Neutrophil (primary cell): ENCODE measurements at regions not wholly inside any gene's neighbourhood (a gene's known extent, or its start where the extent isn't known, plus 50 kb on each side); places are given as distances from the start of the nearest gene placed in this dataset.
"Not testable (repeated sequence)": the region's sequence is repeated elsewhere in the genome, so short reads cannot be mapped to it uniquely, and the experiment has no call there.

Experiments used
- H3K27ac ChIP-seq: fragments of 200-600 bp; sonication (generic); 2 replicates; pipeline ENCODE4 v1.5.1; 2016; ENCODE audit warnings: mild to moderate bottlenecking, moderate library complexity
- H3K27me3 ChIP-seq: fragments of 200-600 bp; sonication (generic); 2 replicates; pipeline ENCODE4 v1.6.0; 2016; ENCODE audit warnings: mild to moderate bottlenecking
- H3K36me3 ChIP-seq: fragments of 200-600 bp; sonication (generic); 2 replicates; pipeline ENCODE4 v1.5.1; 2017
- H3K4me1 ChIP-seq, 2 experiments: fragments of 200-600 bp in 1 of 2; sonication (generic) in 1 of 2; 1 replicate in 1 of 2; 2 replicates in 1 of 2; pipeline versions ENCODE4 v1.5.1 to v1.6.1; 2013 to 2016; ENCODE audit warnings: low read depth in 1 of 2, low read length in 1 of 2, mild to moderate bottlenecking in 1 of 2, moderate library complexity in 1 of 2; ENCODE audit not compliant: control insufficient read depth in 1 of 2, insufficient read depth in 1 of 2
- H3K4me3 ChIP-seq, 2 experiments: fragments of 200-600 bp in 1 of 2; sonication (generic) in 1 of 2; 1 replicate in 1 of 2; 2 replicates in 1 of 2; pipeline ENCODE4 v1.5.1; 2013 to 2016; ENCODE audit warnings: low read depth in 1 of 2, low read length in 1 of 2, mild to moderate bottlenecking in 1 of 2, moderate library complexity in 1 of 2
- H3K9me3 ChIP-seq: fragments of 200-600 bp; sonication (generic); 2 replicates; pipeline ENCODE4 v1.5.1; 2016
- TF ChIP-seq, protein P1 (sequence below): fragments of 200-600 bp; sonication (generic); IDR thresholded peaks from 2 replicates; pipeline ENCODE4 v1.5.1; 2016; ENCODE audit warnings: antibody characterized with exemption

DNA sequence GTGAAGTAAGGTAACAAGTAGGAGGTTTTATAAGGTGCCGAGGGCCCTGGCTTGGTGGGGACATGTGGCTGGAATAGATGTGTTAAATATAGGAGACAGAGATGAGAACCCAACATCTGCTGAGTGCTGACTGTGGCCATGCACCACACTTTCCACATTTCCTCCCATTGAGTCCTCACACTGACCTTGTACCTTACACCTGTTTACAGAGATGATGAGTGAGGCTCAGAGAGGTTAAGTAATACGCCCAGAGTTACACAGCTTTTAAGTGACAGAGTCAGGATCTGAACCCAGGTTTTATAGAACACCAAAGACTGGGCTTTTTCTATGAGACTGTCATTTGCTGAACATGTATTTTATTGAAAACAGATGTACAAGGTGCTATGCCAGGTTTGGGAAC is 70.8 kb upstream of the LTA4H start:
- Histone ChIP-seq H3K27me3 (no peaks in the 10 kb centered on the region), H3K4me3 (no peak overlapping the region), H3K27ac (no peak overlapping the region), H3K36me3 (no peaks in the 10 kb centered on the region), H3K4me1 (peaks cover 10 to 18% of the 10 kb centered on the region in 2 experiments), H3K9me3 (no peaks in the 10 kb centered on the region)
- TF ChIP-seq, protein P1, sequence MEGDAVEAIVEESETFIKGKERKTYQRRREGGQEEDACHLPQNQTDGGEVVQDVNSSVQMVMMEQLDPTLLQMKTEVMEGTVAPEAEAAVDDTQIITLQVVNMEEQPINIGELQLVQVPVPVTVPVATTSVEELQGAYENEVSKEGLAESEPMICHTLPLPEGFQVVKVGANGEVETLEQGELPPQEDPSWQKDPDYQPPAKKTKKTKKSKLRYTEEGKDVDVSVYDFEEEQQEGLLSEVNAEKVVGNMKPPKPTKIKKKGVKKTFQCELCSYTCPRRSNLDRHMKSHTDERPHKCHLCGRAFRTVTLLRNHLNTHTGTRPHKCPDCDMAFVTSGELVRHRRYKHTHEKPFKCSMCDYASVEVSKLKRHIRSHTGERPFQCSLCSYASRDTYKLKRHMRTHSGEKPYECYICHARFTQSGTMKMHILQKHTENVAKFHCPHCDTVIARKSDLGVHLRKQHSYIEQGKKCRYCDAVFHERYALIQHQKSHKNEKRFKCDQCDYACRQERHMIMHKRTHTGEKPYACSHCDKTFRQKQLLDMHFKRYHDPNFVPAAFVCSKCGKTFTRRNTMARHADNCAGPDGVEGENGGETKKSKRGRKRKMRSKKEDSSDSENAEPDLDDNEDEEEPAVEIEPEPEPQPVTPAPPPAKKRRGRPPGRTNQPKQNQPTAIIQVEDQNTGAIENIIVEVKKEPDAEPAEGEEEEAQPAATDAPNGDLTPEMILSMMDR = no peak

DNA sequence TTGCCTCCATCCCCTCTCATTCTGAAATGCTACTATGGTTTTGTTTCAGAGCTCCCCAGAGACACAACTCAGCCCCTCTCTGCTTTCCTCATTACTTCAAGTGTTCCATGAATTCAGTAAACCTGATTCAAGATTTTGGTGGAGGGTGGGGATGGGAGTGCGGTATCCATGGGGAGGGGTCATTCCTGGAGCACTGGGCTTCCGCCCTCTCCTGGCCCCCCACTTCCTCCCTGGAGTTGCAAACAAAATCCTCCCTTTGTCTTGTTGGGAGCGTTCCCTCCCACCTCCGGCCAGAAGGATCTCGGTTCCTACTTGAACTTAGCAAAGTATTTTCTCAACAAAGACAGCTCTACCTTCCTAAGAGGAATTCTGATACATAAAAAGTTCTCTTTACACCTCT is 71.8 kb upstream of the LTA4H start:
- Histone ChIP-seq H3K9me3 (no peaks in the 10 kb centered on the region), H3K27ac (no peak overlapping the region), H3K36me3 (no peaks in the 10 kb centered on the region), H3K27me3 (no peaks in the 10 kb centered on the region), H3K4me1 (peaks cover 10 to 18% of the 10 kb centered on the region in 2 experiments), H3K4me3 (no peak overlapping the region)
- TF ChIP-seq, protein P1 = no peak

DNA sequence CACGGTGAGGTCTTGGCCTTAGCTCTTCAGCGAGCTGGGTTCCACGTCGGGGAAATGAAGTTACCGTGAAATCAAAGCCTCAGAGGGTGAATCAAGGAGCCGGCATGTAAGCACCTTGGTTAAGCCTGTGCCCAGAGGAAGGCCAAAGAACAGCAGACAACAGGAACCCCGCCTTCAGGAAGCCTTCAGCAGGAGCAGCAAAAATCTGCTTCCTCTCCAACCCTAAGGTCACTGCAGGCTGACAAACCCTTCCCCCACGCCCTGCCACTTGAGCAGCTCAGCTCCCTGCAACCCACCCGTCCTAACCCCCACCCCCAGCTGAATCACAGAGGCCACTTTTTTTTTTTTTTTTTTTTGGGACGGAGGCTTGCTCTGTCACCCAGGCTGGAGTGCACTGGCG is 72.9 kb upstream of the LTA4H start:
- Histone ChIP-seq H3K4me3 (no peak overlapping the region), H3K27ac (peak overlapping the region; percentile 53), H3K9me3 (no peaks in the 10 kb centered on the region), H3K27me3 (no peaks in the 10 kb centered on the region), H3K36me3 (no peaks in the 10 kb centered on the region), H3K4me1 (peaks cover 4 to 13% of the 10 kb centered on the region in 2 experiments)
- TF ChIP-seq, protein P1 = no peak

GRCh38 chr12:96108941-96109340 is 73.6 kb upstream of the LTA4H start:
- H3K9me3 ChIP-seq, H3K4me3 ChIP-seq, H3K36me3 ChIP-seq, H3K27ac ChIP-seq, H3K27me3 ChIP-seq: not testable (repeated sequence)
- H3K4me1 ChIP-seq = peaks cover 4 to 11% of the 10 kb centered on the region in 2 experiments

GRCh38 chr12:96112733-96113132 is 77.3 kb upstream of the LTA4H start:
- H3K9me3 ChIP-seq = no peaks in the 10 kb centered on the region
- H3K36me3 ChIP-seq = no peaks in the 10 kb centered on the region
- TF ChIP-seq, protein P1 = no peak
- no peak overlapping the region for H3K27ac ChIP-seq
- peaks cover 4 to 10% of the 10 kb centered on the region in 2 experiments for H3K4me1 ChIP-seq
- H3K27me3 ChIP-seq = no peaks in the 10 kb centered on the region
- H3K4me3 ChIP-seq = no peak overlapping the region

GRCh38 chr12:96117460-96117859 is 76.7 kb upstream of the ELK3 start:
- Histone ChIP-seq H3K4me1 (peaks cover 4 to 9% of the 10 kb centered on the region in 2 experiments), H3K9me3 (no peaks in the 10 kb centered on the region), H3K4me3 (no peak overlapping the region), H3K27ac (no peak overlapping the region), H3K36me3 (no peaks in the 10 kb centered on the region), H3K27me3 (no peaks in the 10 kb centered on the region)
- TF ChIP-seq, protein P1 = no peak
